ENCODE measurements at regions not wholly inside any gene's neighbourhood (a gene's known extent, or its start where the extent isn't known, plus 50 kb on each side); places are given as distances from the start of the nearest gene placed in this dataset.
A peak's percentile ranks its signal among the peaks of the same experiment; 100 is the strongest.

- no peak for DNase-seq
- intact Hi-C loops (cut with DNase I), result no loop called here
Observed at GRCh38 chr1:68339505-68339904, 107.2 kb upstream of the WLS start.

DNA sequence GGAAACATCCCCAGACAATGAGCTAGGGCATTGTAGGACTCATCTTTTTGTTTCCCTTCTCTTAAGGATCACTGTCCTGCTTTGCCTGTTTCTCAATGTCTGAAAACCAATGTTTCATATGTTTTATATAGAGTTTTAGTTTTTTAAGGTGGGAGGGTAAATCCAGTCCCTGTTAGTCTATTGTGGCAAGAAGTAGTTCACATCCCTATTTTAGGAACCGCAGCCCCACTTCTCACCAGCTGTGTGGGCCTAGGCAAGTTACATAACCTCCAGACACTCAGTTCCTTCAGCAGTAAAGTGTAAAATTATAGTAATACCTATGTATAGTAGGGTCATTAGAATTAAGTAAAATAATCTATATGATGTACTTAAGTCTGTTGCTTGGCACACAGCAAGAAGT, 105.8 kb upstream of the WLS start:
- intact Hi-C loops (cut with DNase I), result no loop called here
- peak in 39 of 42 donors; percentile 15 to 85 (median 49) for DNase-seq

GRCh38 chr1:68332041-68332440, 99.7 kb upstream of the WLS start:
- intact Hi-C loops (cut with DNase I), result no loop called here
- DNase-seq, result no peak

GRCh38 chr1:68331117-68331865, 99.0 kb upstream of the WLS start:
- DNase-seq, result no peak
- intact Hi-C loops (cut with DNase I), result no loop called here

- intact Hi-C loops (cut with DNase I), result no loop called here
- DNase-seq, result no peak
Observed at GRCh38 chr1:68330391-68330790, 98.1 kb upstream of the WLS start.

DNA sequence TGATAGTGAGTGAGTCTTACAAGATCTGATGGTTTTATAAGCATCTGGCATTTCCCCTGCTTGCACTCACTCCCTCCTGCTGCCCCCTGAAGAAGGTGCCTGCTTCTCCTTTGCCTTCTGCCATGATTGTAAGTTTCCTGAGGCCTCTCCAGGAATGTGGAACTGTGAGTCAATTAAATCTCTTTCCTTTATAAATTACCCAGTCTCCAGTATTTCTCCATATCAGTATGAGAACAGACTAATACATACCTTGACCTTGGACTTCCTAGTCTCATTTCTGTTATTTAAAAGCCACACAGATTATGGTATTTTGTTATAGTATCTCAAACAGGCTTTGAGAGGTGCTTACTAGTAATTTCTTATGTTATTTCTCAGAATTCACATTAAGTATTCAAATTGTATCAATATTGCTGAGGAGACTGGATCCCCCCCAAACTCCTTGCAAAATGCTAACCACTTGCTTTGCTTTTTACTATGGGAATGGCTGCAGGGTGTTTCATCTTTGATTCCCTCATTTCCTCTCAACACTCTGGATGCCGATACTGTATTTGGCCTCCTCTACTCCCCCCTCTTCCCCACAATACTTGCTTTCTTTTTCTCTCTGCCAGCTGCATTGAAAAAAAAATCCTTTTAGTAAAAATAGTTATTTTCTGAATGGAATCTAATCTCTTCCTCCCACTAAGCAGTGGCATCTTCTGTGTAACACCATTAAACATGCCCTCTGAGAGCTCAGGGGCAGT, 96.9 kb upstream of the WLS start:
- no peak for DNase-seq
- intact Hi-C loops (cut with DNase I), result loop anchor here (10.0 kb wide), 1 partner anchor 94 kb away; the partner anchor contains the start of gene WLS

- DNase-seq, result no peak
- intact Hi-C loops (cut with DNase I), result loop anchor here (10.0 kb wide), 1 partner anchor 94 kb away; the partner anchor contains the start of gene WLS
Observed at GRCh38 chr1:68328490-68328889, 96.2 kb upstream of the WLS start.

- no peak for DNase-seq
- intact Hi-C loops (cut with DNase I), result loop anchor here (10.0 kb wide), 1 partner anchor 93 kb away; the partner anchor contains the start of gene WLS
Observed at GRCh38 chr1:68327414-68327813, 95.1 kb upstream of the WLS start.

DNA sequence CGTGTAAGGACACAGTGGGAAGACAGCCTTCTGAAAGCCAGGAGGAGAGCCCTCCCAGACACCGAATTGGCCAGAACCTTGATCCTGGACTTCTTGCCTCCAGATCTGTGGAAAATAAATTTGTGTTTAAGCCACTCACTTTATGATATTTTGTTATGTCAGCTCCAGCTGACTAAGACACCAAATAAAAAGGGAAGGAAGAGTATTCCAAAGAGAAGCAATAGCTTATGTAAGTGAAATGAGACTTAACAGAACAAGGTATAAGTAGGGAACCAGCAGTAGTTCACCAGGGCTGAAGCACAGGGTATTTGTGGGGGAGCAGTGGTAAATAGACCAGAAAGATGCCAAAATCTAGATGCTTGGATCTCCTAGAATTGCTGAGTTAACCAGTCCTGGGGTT, 94.2 kb upstream of the WLS start:
- DNase-seq, result no peak
- intact Hi-C loops (cut with DNase I), result loop anchor here (10.0 kb wide), 1 partner anchor 92 kb away; the partner anchor contains the start of gene WLS

DNA sequence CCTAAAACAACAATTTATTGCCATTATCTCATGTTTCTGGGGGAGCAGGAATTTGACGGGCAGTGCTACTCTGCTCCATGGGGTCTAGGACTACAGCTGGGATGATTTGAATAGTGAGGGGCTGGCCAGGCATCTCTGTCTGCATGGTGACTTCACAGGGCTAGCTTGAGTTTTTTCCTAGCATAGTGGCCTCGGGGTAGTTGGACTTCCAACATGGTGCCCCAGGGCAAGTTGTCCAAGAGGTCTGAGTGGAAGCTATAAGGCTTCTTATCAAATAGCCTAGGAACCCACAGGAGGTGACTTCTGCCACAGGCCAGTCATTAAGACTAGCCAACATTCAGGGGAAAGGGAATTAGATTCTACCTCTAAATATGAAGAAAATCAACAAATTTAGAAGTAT, 92.0 kb upstream of the WLS start:
- intact Hi-C loops (cut with DNase I), result loop anchor here (10.0 kb wide), 1 partner anchor 90 kb away; the partner anchor contains the start of gene WLS
- DNase-seq, result no peak

GRCh38 chr1:68322837-68323687, 90.7 kb upstream of the WLS start:
- peak in 4 of 42 donors; percentile 4 to 37 (median 12) for DNase-seq
- intact Hi-C loops (cut with DNase I), result loop anchor here (10.0 kb wide), 1 partner anchor 88 kb away; the partner anchor contains the start of gene WLS

DNA sequence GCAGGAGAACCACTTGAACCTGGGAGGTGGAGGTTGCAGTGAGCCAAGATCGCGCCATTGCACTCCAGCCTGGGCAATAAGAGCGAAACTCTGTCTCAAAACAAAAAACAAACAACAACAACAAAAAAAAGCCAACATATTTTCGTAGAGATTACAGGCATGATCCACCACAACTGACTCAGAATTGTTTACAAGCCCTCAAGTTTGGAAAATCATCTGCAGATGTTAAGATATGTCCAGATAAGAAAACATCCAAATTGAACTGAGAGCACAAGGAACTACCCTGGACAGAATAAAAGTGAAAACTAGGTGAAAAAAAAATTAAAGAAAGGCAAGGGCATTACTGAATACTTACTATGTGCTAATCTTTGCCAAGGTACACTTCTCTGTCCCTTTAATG, 89.8 kb upstream of the WLS start:
- no peak for DNase-seq
- intact Hi-C loops (cut with DNase I), result loop anchor here (10.0 kb wide), 1 partner anchor 87 kb away; the partner anchor contains the start of gene WLS

GRCh38 chr1:68321084-68321685, 88.9 kb upstream of the WLS start:
- intact Hi-C loops (cut with DNase I), result loop anchor here (10.0 kb wide), 1 partner anchor 86 kb away; the partner anchor contains the start of gene WLS
- DNase-seq, result peak in 41 of 42 donors; percentile 12 to 79 (median 56)

DNA sequence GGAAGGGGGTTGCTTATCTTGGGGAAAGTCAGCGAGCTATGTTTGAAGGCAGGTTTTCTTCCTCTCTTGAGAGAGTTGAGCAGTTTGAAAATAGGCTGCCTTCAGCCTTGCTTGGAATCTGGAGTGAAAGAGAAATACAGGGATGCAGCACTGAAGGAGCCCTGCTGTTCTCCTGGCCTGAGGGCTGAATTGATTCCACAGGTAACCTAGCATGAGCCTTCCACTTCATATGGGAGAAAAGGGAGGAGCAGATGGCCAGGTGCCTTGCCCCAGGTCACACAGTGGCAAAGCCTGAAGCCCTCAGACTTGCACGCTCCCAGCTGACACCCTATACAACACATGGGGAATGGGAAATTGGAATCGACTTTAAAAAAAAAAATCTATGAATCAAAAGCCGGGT, 88.0 kb upstream of the WLS start:
- DNase-seq, result no peak
- intact Hi-C loops (cut with DNase I), result loop anchor here (10.0 kb wide), 1 partner anchor 86 kb away; the partner anchor contains the start of gene WLS

GRCh38 chr1:68319907-68320306, 87.6 kb upstream of the WLS start:
- intact Hi-C loops (cut with DNase I), result loop anchor here (10.0 kb wide), 1 partner anchor 85 kb away; the partner anchor contains the start of gene WLS
- no peak for DNase-seq

GRCh38 chr1:68317543-68317942, 85.2 kb upstream of the WLS start:
- no peak for DNase-seq
- intact Hi-C loops (cut with DNase I), result no loop called here

DNA sequence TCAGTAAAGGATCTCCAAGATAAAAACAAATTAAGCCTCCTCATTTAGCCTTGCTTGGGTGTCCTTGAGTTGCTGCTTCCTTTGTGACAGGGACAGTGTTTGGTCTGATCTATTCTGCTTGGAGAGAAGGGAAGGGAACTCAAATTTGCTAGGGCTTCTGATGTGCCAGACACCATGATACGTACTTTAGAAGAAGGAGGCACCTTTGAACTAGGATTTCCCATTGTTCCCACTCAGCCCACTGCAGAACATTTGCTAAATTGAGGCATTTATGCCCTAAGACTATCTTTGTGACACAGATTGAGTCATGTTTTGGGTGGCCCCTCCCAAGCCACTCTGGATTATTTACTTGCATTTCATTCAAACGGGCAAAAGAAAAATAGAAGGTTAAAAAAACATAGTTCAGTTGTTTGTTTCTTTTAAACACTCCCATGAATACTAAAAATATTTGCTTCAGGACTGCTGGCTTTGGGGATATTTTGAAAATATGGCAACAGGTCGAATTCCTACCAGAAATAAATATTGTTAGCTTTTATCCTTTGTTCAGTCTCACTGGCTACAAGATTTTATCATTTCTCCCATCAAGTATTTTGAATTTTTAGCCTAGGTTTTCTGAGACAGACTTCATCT, 81.9 kb upstream of the WLS start:
- no peak for DNase-seq
- intact Hi-C loops (cut with DNase I), result no loop called here

DNA sequence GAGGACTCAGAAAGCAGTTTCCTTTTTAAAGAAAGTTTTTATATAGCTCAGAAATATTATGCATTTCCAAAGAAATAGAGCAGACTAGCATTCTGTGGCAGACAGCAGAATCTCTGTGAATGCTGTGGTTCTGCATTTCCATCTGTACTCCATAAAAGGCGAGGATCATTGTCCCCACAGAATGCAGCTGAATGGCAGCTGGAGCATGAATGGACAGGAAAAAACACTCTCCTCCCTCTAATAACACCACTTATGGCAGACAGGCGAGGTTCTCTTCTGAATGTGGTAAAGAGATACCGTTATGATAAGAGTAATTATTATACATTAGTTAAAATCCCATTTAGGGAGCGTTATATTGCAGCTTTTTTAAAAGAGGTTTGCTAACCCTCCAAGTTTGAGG, 81.4 kb upstream of the WLS start:
- intact Hi-C loops (cut with DNase I), result no loop called here
- no peak for DNase-seq

Measured in head of caudate nucleus (tissue), 42 donors.